ENCODE measurements at regions not wholly inside any gene's neighbourhood (a gene's known extent, or its start where the extent isn't known, plus 50 kb on each side); places are given as distances from the start of the nearest gene placed in this dataset.

GRCh38 chr11:45730014-45730413, 64.6 kb upstream of the CHST1 start:
- in situ Hi-C loops (cut with HindIII; ENCODE audit: low pct_unique_long_range_greater_than_20kb, low sequenced_read_pairs) = no loop called here
- no peak for DNase-seq (ENCODE audit: low read depth, low spot score)

DNA sequence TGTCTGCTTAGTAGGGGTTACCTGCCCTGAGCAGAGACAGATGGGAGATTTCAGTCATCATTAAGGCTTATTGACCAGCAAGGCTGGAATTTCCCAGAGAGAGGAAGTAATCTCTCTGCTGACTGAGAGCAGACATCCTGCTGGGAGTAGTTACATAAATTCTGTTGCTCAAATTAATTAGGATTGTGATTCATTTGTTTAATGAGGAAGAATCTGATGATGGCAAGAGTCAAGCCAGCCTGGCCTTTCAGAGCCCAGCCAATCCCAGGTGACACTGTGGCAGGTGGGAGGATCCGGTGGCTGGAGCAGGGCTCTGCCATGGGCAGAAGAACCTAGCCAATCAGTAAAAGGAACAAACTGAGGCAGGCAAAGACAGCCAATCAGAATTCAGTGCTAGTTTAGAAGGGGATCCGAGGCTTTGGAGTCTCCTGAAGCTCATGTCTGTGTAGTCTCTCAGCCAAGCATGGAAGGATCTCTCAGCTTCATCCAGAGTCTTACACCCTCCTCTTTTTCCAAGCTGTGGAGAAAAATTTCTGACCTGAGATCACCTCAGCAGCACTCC, 61.2 kb upstream of the CHST1 start:
- in situ Hi-C loops (cut with HindIII; ENCODE audit: low pct_unique_long_range_greater_than_20kb, low sequenced_read_pairs) = no loop called here
- no peak for DNase-seq (ENCODE audit: low read depth, low spot score)

- DNase-seq (ENCODE audit: low read depth, low spot score) = no peak
- in situ Hi-C loops (cut with HindIII; ENCODE audit: low pct_unique_long_range_greater_than_20kb, low sequenced_read_pairs) = no loop called here
Observed at GRCh38 chr11:45725776-45726492, 60.5 kb upstream of the CHST1 start.

DNA sequence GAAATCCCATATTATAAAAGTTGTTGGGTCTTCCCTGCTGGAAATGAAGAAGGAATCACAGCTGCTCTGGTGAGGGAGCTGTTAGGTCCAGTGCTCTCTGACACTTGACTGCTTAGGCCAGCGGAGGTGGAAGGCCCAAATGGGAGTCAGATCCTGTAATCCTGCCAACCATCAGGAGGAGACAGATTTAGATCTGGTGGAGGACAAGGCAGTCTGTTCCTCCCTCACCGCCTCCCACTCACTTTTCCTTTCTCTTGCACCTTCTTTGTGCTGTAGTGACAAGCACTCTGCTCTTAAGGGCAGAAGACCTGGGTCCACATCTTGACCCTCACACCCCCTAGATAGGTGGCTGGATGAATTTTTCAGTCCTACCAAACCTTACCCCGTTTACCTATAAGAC, 59.7 kb upstream of the CHST1 start:
- in situ Hi-C loops (cut with HindIII; ENCODE audit: low pct_unique_long_range_greater_than_20kb, low sequenced_read_pairs) = no loop called here
- no peak for DNase-seq (ENCODE audit: low read depth, low spot score)

DNA sequence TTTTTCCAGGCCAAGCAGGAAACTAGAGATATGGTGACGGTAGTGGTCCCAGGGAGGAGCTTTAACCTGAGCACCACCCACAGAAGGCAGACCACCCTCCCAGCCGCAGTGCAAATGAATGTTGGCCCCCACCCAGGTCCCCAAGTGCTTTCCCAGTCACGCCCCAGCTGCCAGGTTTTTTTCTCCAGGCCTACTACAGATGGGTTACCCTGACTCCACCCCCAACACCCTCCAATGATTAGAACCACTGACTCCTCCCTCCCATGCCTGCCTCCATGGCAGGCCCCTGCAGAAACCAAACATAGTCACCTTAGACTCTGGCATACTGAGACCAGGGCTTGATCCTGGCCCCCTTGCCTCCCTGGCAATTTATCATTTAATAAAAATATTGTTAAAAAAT, 58.7 kb upstream of the CHST1 start:
- DNase-seq (ENCODE audit: low read depth, low spot score) = no peak
- in situ Hi-C loops (cut with HindIII; ENCODE audit: low pct_unique_long_range_greater_than_20kb, low sequenced_read_pairs) = no loop called here

- in situ Hi-C loops (cut with HindIII; ENCODE audit: low pct_unique_long_range_greater_than_20kb, low sequenced_read_pairs) = no loop called here
- DNase-seq (ENCODE audit: low read depth, low spot score) = no peak
Observed at GRCh38 chr11:45723397-45723796, 58.0 kb upstream of the CHST1 start.

GRCh38 chr11:45722144-45722543, 56.7 kb upstream of the CHST1 start:
- DNase-seq (ENCODE audit: low read depth, low spot score) = peak; percentile 52
- in situ Hi-C loops (cut with HindIII; ENCODE audit: low pct_unique_long_range_greater_than_20kb, low sequenced_read_pairs) = no loop called here

- in situ Hi-C loops (cut with HindIII; ENCODE audit: low pct_unique_long_range_greater_than_20kb, low sequenced_read_pairs) = no loop called here
- DNase-seq (ENCODE audit: low read depth, low spot score) = no peak
Observed at GRCh38 chr11:45717526-45717925, 52.1 kb upstream of the CHST1 start.

- DNase-seq (ENCODE audit: low read depth, low spot score) = no peak
- in situ Hi-C loops (cut with HindIII; ENCODE audit: low pct_unique_long_range_greater_than_20kb, low sequenced_read_pairs) = no loop called here
Observed at GRCh38 chr11:45715418-45715817, 50.0 kb upstream of the CHST1 start.
